Loucy (cell line): ENCODE measurements at regions not wholly inside any gene's neighbourhood (a gene's known extent, or its start where the extent isn't known, plus 50 kb on each side); places are given as distances from the start of the nearest gene placed in this dataset.

Experiments used
- H2AFZ ChIP-seq: fragments of 200-600 bp; sonication (generic); 2 replicates; pipeline ENCODE4 v1.6.0; 2016; ENCODE audit warnings: antibody characterized with exemption, mild to moderate bottlenecking, low read length, moderate library complexity
- H3F3A ChIP-seq: fragments of 200-600 bp; 2 replicates; pipeline ENCODE4 v1.6.0; 2016; ENCODE audit warnings: antibody characterized with exemption, low read depth, mild to moderate bottlenecking
- H3K27me3 ChIP-seq: fragments of 200-600 bp; sonication (generic); 2 replicates; pipeline ENCODE4 v1.6.1; 2014; ENCODE audit warnings: low read length, mild to moderate bottlenecking; ENCODE audit not compliant: insufficient read depth, poor library complexity, severe bottlenecking
- H3K36me3 ChIP-seq: fragments of 200-600 bp; sonication (generic); 2 replicates; pipeline ENCODE4 v1.6.1; 2016; ENCODE audit warnings: low read length; ENCODE audit not compliant: insufficient read depth
- H3K4me1 ChIP-seq: fragments of 200-600 bp; sonication (generic); 2 replicates; pipeline ENCODE4 v1.5.1; 2014; ENCODE audit warnings: low read length, mild to moderate bottlenecking; ENCODE audit not compliant: insufficient read depth, poor library complexity, severe bottlenecking
- H3K4me2 ChIP-seq: fragments of 200-600 bp; sonication (generic); 2 replicates; pipeline ENCODE4 v1.6.0; 2014; ENCODE audit warnings: antibody characterized with exemption, low read length, low read depth, mild to moderate bottlenecking; ENCODE audit not compliant: poor library complexity, severe bottlenecking
- H3K4me3 ChIP-seq: fragments of 200-600 bp; sonication (generic); 2 replicates; pipeline ENCODE4 v1.5.1; 2014; ENCODE audit warnings: low read length, mild to moderate bottlenecking, mixed read lengths; ENCODE audit not compliant: poor library complexity, severe bottlenecking
- H3K79me2 ChIP-seq: fragments of 200-600 bp; sonication (generic); 2 replicates; pipeline ENCODE4 v1.6.1; 2014; ENCODE audit warnings: low read length; ENCODE audit not compliant: insufficient read depth
- H3K9ac ChIP-seq: fragments of 200-600 bp; sonication (generic); 2 replicates; pipeline ENCODE4 v1.6.0; 2014; ENCODE audit warnings: mild to moderate bottlenecking, low read depth, low read length, moderate library complexity; ENCODE audit not compliant: poor library complexity, severe bottlenecking
- H3K9me2 ChIP-seq: fragments of 200-600 bp; sonication (generic); replicated peaks from 2 replicates; pipeline ENCODE4 v1.6.1; 2016; ENCODE audit warnings: low read depth, low read length, mixed read lengths
- H3K9me3 ChIP-seq: fragments of 200-600 bp; sonication (generic); 2 replicates; pipeline ENCODE4 v1.6.1; 2014; ENCODE audit warnings: mild to moderate bottlenecking, antibody characterized with exemption, low read length, low read depth; ENCODE audit not compliant: insufficient read depth
- H4K20me1 ChIP-seq: fragments of 200-600 bp; sonication (generic); 2 replicates; pipeline ENCODE4 v1.6.0; 2014; ENCODE audit warnings: antibody characterized with exemption, low read length, mild to moderate bottlenecking; ENCODE audit not compliant: insufficient read depth, poor library complexity, severe bottlenecking
- CTCF ChIP-seq: fragments of 200-600 bp; sonication (generic); conservative IDR thresholded peaks from 2 replicates; pipeline ENCODE4 v1.5.1; 2014; ENCODE audit warnings: mild to moderate bottlenecking, antibody characterized with exemption, low read length
- EZH2phosphoT487 ChIP-seq: fragments of 200-600 bp; IDR thresholded peaks from 2 replicates; pipeline ENCODE4 v1.6.1; 2018; ENCODE audit warnings: antibody characterized with exemption, mild to moderate bottlenecking, moderate library complexity, borderline replicate concordance

- H3K4me3 ChIP-seq: no peak overlapping the region
- H3F3A ChIP-seq: no peaks in the 10 kb centered on the region
- no peaks in the 10 kb centered on the region for H3K36me3 ChIP-seq
- H4K20me1 ChIP-seq: no peaks in the 10 kb centered on the region
- no peaks in the 10 kb centered on the region for H3K27me3 ChIP-seq
- H3K4me1 ChIP-seq: no peaks in the 10 kb centered on the region
- TF ChIP-seq EZH2phosphoT487 (no peak), CTCF (no peak)
- no peaks in the 10 kb centered on the region for H3K9me2 ChIP-seq
- no peak overlapping the region for H2AFZ ChIP-seq
- H3K79me2 ChIP-seq: no peaks in the 10 kb centered on the region
- no peak overlapping the region for H3K9ac ChIP-seq
- H3K4me2 ChIP-seq: no peak overlapping the region
- H3K9me3 ChIP-seq: no peaks in the 10 kb centered on the region
These were observed 983.6 kb upstream of the ZEB2 start for GRCh38 chr2:145503511-145503910.

GRCh38 chr2:145501920-145502319 is 982.0 kb upstream of the ZEB2 start:
- Histone ChIP-seq H3F3A (no peaks in the 10 kb centered on the region), H3K27me3 (no peaks in the 10 kb centered on the region), H3K4me1 (no peaks in the 10 kb centered on the region), H3K9me2 (no peaks in the 10 kb centered on the region), H3K79me2 (no peaks in the 10 kb centered on the region), H2AFZ (no peak overlapping the region), H3K4me3 (no peak overlapping the region), H3K9me3 (no peaks in the 10 kb centered on the region), H4K20me1 (no peaks in the 10 kb centered on the region), H3K36me3 (no peaks in the 10 kb centered on the region), H3K4me2 (no peak overlapping the region), H3K9ac (no peak overlapping the region)
- TF ChIP-seq CTCF (no peak), EZH2phosphoT487 (no peak)

- H3K4me3 ChIP-seq: no peak overlapping the region
- H3F3A ChIP-seq: no peaks in the 10 kb centered on the region
- no peaks in the 10 kb centered on the region for H3K27me3 ChIP-seq
- H3K79me2 ChIP-seq: no peaks in the 10 kb centered on the region
- no peaks in the 10 kb centered on the region for H4K20me1 ChIP-seq
- TF ChIP-seq EZH2phosphoT487 (no peak), CTCF (no peak)
- H3K9me2 ChIP-seq: 0 out of 2 replicates have a peak, but pooled peaks cover 6% of the 10 kb centered on the region
- peaks cover 3% of the 10 kb centered on the region; the same call in 1 of the 2 replicates for H3K9me3 ChIP-seq
- H3K4me1 ChIP-seq: no peaks in the 10 kb centered on the region
- no peaks in the 10 kb centered on the region for H3K36me3 ChIP-seq
- no peak overlapping the region for H2AFZ ChIP-seq
- no peak overlapping the region for H3K9ac ChIP-seq
- no peak overlapping the region for H3K4me2 ChIP-seq
These were observed 975.7 kb upstream of the ZEB2 start for GRCh38 chr2:145495590-145495989.
